DOHH2 (cell line): ENCODE measurements at regions not wholly inside any gene's neighbourhood (a gene's known extent, or its start where the extent isn't known, plus 50 kb on each side); places are given as distances from the start of the nearest gene placed in this dataset.

Experiments
- CTCF ChIP-seq: fragments of 200-600 bp; sonication (generic); IDR thresholded peaks from one replicate; pipeline ENCODE4 v1.5.1; 2014; ENCODE audit warnings: antibody characterized with exemption, mild to moderate bottlenecking, low read depth, low read length; ENCODE audit not compliant: poor library complexity, severe bottlenecking
- EZH2phosphoT487 ChIP-seq: fragments of 200-600 bp; sonication (generic); IDR thresholded peaks from 2 replicates; pipeline ENCODE4 v1.6.1; 2017; ENCODE audit warnings: borderline replicate concordance, mild to moderate bottlenecking, antibody characterized with exemption, low read length, moderate library complexity, mixed read lengths

- TF ChIP-seq CTCF: no peak
- TF ChIP-seq EZH2phosphoT487: no peak
These were observed 71.6 kb upstream of the XPA start for GRCh38 chr9:97768746-97769145.
